ENCODE measurements at regions not wholly inside any gene's neighbourhood (a gene's known extent, or its start where the extent isn't known, plus 50 kb on each side); places are given as distances from the start of the nearest gene placed in this dataset.

GRCh38 chr6:1063671-1064355 lies 248.1 kb upstream of the FOXQ1 start:
- DNase-seq (ENCODE audit: low spot score) (no peak), ATAC-seq (no peak)
- ChIA-PET CTCF (interaction anchor here (1.0 to 1.5 kb wide), 2 partner anchors 151 to 249 kb away, joined by 3 to 9 read pairs; no protein-coding TSS in a partner anchor), POLR2A (no interaction called here)
- H3K27me3 Mint-ChIP-seq (ENCODE audit: low read depth), result no peaks in the 10 kb centered on the region
- peaks cover 5% of the 10 kb centered on the region; the same call in 1 of the 2 replicates for H3K9me3 Mint-ChIP-seq
- H3K4me3 Mint-ChIP-seq, result no peak overlapping the region
- H3K36me3 Mint-ChIP-seq, result no peaks in the 10 kb centered on the region
- H3K27ac Mint-ChIP-seq, result no peak overlapping the region
- H3K4me1 Mint-ChIP-seq, result peaks cover 9% of the 10 kb centered on the region
- TF ChIP-seq, protein P1, sequence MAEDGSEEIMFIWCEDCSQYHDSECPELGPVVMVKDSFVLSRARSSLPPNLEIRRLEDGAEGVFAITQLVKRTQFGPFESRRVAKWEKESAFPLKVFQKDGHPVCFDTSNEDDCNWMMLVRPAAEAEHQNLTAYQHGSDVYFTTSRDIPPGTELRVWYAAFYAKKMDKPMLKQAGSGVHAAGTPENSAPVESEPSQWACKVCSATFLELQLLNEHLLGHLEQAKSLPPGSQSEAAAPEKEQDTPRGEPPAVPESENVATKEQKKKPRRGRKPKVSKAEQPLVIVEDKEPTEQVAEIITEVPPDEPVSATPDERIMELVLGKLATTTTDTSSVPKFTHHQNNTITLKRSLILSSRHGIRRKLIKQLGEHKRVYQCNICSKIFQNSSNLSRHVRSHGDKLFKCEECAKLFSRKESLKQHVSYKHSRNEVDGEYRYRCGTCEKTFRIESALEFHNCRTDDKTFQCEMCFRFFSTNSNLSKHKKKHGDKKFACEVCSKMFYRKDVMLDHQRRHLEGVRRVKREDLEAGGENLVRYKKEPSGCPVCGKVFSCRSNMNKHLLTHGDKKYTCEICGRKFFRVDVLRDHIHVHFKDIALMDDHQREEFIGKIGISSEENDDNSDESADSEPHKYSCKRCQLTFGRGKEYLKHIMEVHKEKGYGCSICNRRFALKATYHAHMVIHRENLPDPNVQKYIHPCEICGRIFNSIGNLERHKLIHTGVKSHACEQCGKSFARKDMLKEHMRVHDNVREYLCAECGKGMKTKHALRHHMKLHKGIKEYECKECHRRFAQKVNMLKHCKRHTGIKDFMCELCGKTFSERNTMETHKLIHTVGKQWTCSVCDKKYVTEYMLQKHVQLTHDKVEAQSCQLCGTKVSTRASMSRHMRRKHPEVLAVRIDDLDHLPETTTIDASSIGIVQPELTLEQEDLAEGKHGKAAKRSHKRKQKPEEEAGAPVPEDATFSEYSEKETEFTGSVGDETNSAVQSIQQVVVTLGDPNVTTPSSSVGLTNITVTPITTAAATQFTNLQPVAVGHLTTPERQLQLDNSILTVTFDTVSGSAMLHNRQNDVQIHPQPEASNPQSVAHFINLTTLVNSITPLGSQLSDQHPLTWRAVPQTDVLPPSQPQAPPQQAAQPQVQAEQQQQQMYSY (CRISPR knock-in tag; IDR thresholded peaks at IDR 0.05), result no peak
- TF ChIP-seq USF1 (CRISPR knock-in tag; IDR thresholded peaks at IDR 0.05) (no peak), AR (CRISPR knock-in tag; IDR thresholded peaks at IDR 0.05) (no peak), GRHL2 (CRISPR knock-in tag; IDR thresholded peaks at IDR 0.05; ENCODE audit: insufficient replicate concordance, severe bottlenecking) (no peak), ZMAT4 (CRISPR knock-in tag; IDR thresholded peaks at IDR 0.05) (no peak), ZNF219 (CRISPR knock-in tag; IDR thresholded peaks at IDR 0.05; ENCODE audit: borderline replicate concordance) (no peak), ELF4 (CRISPR knock-in tag; IDR thresholded peaks at IDR 0.05; ENCODE audit: low read depth) (no peak)

DNA sequence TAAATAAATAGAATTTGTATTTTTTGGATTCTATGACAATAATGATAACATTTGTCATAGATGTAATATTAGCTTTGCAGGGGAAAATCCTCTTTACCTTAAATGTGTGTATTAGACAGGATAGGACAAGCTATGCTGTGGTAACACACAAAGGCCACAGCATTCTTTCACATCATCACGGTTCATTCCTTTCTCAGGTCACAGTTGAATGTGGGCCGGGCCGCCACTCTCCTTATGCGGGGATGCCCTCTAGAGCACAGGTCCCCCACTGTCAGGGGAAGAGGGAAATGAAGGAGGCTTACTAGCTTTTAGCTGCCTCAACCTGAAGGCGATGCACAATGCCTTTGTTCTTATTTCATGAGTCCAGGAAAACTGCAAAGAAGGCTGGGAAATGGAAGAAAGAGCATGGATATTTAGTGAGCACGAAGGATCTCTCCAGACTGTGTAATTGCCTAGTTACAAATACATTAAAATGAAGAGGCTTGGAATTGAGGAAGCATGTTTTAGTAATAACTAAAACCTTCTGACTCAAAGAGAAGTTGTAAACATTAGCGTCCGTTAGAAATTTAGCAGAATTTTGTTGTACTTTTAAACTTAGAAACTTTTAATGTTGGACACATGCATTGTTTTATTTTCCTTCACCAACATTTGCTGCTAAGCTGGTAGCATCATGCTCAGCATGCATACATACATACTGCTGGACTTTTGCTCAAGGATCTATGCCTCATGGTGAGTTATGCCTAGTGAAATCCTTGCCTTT lies 248.9 kb upstream of the FOXQ1 start:
- H3K27ac Mint-ChIP-seq, result no peak overlapping the region
- peaks cover 5% of the 10 kb centered on the region; the same call in 1 of the 2 replicates for H3K9me3 Mint-ChIP-seq
- CTCF ChIA-PET, result interaction anchor here (0.8 to 1.5 kb wide), 7 partner anchors 104 to 469 kb away, joined by 3 to 9 read pairs (median 3); no protein-coding TSS in a partner anchor
- ATAC-seq (peak; percentile 80), DNase-seq (ENCODE audit: low spot score) (peak; percentile 38)
- H3K4me3 Mint-ChIP-seq, result no peak overlapping the region
- POLR2A ChIA-PET, result no interaction called here
- H3K27me3 Mint-ChIP-seq (ENCODE audit: low read depth), result no peaks in the 10 kb centered on the region
- no peaks in the 10 kb centered on the region for H3K36me3 Mint-ChIP-seq
- H3K4me1 Mint-ChIP-seq, result peaks cover 9% of the 10 kb centered on the region
- TF ChIP-seq TEAD1 (CRISPR knock-in tag; IDR thresholded peaks at IDR 0.05), result no peak
- TF ChIP-seq, protein P2, sequence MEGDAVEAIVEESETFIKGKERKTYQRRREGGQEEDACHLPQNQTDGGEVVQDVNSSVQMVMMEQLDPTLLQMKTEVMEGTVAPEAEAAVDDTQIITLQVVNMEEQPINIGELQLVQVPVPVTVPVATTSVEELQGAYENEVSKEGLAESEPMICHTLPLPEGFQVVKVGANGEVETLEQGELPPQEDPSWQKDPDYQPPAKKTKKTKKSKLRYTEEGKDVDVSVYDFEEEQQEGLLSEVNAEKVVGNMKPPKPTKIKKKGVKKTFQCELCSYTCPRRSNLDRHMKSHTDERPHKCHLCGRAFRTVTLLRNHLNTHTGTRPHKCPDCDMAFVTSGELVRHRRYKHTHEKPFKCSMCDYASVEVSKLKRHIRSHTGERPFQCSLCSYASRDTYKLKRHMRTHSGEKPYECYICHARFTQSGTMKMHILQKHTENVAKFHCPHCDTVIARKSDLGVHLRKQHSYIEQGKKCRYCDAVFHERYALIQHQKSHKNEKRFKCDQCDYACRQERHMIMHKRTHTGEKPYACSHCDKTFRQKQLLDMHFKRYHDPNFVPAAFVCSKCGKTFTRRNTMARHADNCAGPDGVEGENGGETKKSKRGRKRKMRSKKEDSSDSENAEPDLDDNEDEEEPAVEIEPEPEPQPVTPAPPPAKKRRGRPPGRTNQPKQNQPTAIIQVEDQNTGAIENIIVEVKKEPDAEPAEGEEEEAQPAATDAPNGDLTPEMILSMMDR (IDR thresholded peaks at IDR 0.05), result no peak
- TF ChIP-seq ETV6 (CRISPR knock-in tag; IDR thresholded peaks at IDR 0.05), result no peak
- TF ChIP-seq HMGA2 (CRISPR knock-in tag; IDR thresholded peaks at IDR 0.05), result no peak
- TF ChIP-seq CREM (CRISPR knock-in tag; IDR thresholded peaks at IDR 0.05), result no peak
- no peak for TF ChIP-seq ZNF219 (CRISPR knock-in tag; IDR thresholded peaks at IDR 0.05; ENCODE audit: borderline replicate concordance)
- TF ChIP-seq PRRX2 (CRISPR knock-in tag; IDR thresholded peaks at IDR 0.05), result no peak
- no peak for TF ChIP-seq IRF2 (CRISPR knock-in tag; IDR thresholded peaks at IDR 0.05; ENCODE audit: borderline replicate concordance, low read depth)
- no peak for TF ChIP-seq TEAD4 (CRISPR knock-in tag; IDR thresholded peaks at IDR 0.05)
- no peak for TF ChIP-seq TCF7 (CRISPR knock-in tag; IDR thresholded peaks at IDR 0.05; ENCODE audit: low read depth)
- TF ChIP-seq PREB (CRISPR knock-in tag; IDR thresholded peaks at IDR 0.05; ENCODE audit: borderline replicate concordance), result no peak
- no peak for TF ChIP-seq ZSCAN18 (CRISPR knock-in tag; IDR thresholded peaks at IDR 0.05)
- TF ChIP-seq MYBL2 (CRISPR knock-in tag; IDR thresholded peaks at IDR 0.05), result no peak
- TF ChIP-seq ZNF416 (CRISPR knock-in tag; IDR thresholded peaks at IDR 0.05), result no peak
- no peak for TF ChIP-seq ZBTB21 (CRISPR knock-in tag; IDR thresholded peaks at IDR 0.05; ENCODE audit: borderline replicate concordance)
